ENCODE measurements at regions not wholly inside any gene's neighbourhood (a gene's known extent, or its start where the extent isn't known, plus 50 kb on each side); places are given as distances from the start of the nearest gene placed in this dataset.

DNA sequence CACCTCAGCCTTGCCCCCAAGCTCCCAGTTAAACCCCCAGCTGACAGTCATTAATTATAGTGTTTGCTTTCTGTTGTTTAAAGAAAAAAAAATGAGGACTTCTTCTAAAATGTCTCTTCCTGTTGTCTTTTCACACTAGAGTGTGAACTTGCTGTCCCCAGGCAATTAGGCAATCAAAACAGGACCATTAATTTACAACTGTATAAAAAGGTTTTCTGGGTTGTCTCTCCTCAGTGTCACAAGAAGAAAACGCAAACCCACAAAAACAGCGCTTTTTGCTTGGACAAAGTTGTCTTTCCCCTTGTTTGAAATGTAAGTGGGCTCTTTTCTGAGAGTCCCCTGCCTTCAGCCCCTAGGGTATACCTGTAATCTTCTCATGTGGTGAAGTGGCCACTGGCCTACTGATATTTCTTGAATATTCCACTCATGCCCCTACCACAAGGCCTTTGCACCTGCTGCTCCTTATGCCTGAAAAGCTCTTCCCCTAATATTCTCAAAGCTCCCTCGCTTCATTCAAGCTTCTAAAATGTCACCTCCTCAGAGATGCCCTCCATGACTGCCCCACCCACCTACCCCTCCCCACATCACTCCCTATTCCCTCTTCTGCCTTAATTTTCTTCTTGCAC lies 158.9 kb upstream of the PWP1 start:
- Histone ChIP-seq H3K4me1 (ENCODE audit: insufficient read depth, low read length) (no peaks in the 10 kb centered on the region), H3K4me2 (ENCODE audit: insufficient read depth, low read length) (no peak overlapping the region), H3K4me3 (ENCODE audit: insufficient read depth, low read length) (no peak overlapping the region), H3K27ac (ENCODE audit: low read depth, low read length) (no peak overlapping the region), H3K9me3 (ENCODE audit: low read depth, low read length) (no peaks in the 10 kb centered on the region), H3K79me2 (ENCODE audit: insufficient read depth, low read length) (no peaks in the 10 kb centered on the region), H4K20me1 (ENCODE audit: insufficient read depth, low read length) (no peaks in the 10 kb centered on the region), H2AFZ (ENCODE audit: low read length) (no peak overlapping the region), H3K36me3 (ENCODE audit: insufficient read depth, low read length) (no peaks in the 10 kb centered on the region), H3K27me3 (ENCODE audit: insufficient read depth, low read length) (no peaks in the 10 kb centered on the region)
- TF ChIP-seq, protein P1, sequence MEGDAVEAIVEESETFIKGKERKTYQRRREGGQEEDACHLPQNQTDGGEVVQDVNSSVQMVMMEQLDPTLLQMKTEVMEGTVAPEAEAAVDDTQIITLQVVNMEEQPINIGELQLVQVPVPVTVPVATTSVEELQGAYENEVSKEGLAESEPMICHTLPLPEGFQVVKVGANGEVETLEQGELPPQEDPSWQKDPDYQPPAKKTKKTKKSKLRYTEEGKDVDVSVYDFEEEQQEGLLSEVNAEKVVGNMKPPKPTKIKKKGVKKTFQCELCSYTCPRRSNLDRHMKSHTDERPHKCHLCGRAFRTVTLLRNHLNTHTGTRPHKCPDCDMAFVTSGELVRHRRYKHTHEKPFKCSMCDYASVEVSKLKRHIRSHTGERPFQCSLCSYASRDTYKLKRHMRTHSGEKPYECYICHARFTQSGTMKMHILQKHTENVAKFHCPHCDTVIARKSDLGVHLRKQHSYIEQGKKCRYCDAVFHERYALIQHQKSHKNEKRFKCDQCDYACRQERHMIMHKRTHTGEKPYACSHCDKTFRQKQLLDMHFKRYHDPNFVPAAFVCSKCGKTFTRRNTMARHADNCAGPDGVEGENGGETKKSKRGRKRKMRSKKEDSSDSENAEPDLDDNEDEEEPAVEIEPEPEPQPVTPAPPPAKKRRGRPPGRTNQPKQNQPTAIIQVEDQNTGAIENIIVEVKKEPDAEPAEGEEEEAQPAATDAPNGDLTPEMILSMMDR (IDR thresholded peaks at IDR 0.05; ENCODE audit: extremely low read depth, low read depth, low read length), result no peak
- no peak for DNase-seq (ENCODE audit: insufficient read length, low spot score, missing footprints)

DNA sequence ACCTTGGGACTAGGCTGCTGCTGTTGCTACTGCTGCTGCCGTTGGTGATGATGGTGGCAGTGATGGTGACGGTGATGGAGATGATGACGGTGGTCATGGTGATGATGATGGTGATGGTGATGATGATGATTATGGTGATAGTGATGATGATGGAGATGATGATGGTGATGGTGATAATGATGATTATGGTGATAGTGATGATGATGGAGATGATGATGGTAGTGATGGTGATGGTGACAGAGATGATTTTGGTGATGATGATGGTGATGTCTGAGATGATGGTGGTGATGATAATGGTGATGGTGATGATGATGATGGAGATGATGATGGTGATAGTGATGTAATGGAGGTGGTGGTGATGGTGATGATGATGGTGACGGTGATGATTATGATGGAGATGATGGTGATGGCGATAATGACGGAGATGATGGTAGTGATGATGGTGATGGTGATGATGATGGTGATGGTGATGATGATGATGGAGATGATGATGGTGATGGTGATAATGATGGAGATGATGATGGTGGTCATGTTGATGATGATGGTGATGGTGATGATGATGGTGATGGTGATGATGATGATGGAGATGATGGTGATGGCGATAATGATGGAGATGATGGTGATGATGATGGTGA lies 156.8 kb upstream of the PWP1 start:
- Histone ChIP-seq H3K27me3 (ENCODE audit: insufficient read depth, low read length) (no peaks in the 10 kb centered on the region), H3K36me3 (ENCODE audit: insufficient read depth, low read length) (no peaks in the 10 kb centered on the region), H3K4me2 (ENCODE audit: insufficient read depth, low read length) (no peak overlapping the region), H4K20me1 (ENCODE audit: insufficient read depth, low read length) (no peaks in the 10 kb centered on the region), H3K9me3 (ENCODE audit: low read depth, low read length) (no peaks in the 10 kb centered on the region), H3K4me1 (ENCODE audit: insufficient read depth, low read length) (no peaks in the 10 kb centered on the region), H3K79me2 (ENCODE audit: insufficient read depth, low read length) (no peaks in the 10 kb centered on the region), H2AFZ (ENCODE audit: low read length) (no peak overlapping the region), H3K27ac (ENCODE audit: low read depth, low read length) (no peak overlapping the region), H3K4me3 (ENCODE audit: insufficient read depth, low read length) (no peak overlapping the region)
- no peak for DNase-seq (ENCODE audit: insufficient read length, low spot score, missing footprints)
- TF ChIP-seq, protein P1 (IDR thresholded peaks at IDR 0.05; ENCODE audit: extremely low read depth, low read depth, low read length), result no peak

DNA sequence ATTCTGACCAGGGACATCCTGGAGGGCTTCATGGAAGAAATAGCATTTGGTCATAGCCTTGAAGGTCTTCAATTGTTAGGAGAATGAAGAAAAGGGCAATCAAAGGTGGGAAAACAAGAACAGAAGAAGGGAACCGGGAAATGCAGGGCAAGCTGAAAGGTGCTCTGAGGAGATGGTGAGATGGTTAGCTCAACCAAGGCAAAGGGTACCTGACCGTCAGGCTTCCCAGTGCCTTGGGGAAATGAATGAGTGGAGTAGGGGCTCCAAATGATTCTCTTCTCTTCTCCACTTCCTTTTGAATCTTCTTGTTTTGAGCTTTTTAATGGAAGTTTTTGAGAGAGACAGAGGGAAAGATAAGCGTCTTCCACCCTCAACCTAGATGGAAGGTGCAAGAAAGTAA lies 155.6 kb upstream of the PWP1 start:
- Histone ChIP-seq H3K79me2 (ENCODE audit: insufficient read depth, low read length) (no peaks in the 10 kb centered on the region), H2AFZ (ENCODE audit: low read length) (no peak overlapping the region), H3K4me2 (ENCODE audit: insufficient read depth, low read length) (no peak overlapping the region), H3K27me3 (ENCODE audit: insufficient read depth, low read length) (no peaks in the 10 kb centered on the region), H3K4me1 (ENCODE audit: insufficient read depth, low read length) (no peaks in the 10 kb centered on the region), H4K20me1 (ENCODE audit: insufficient read depth, low read length) (no peaks in the 10 kb centered on the region), H3K9me3 (ENCODE audit: low read depth, low read length) (no peaks in the 10 kb centered on the region), H3K27ac (ENCODE audit: low read depth, low read length) (no peak overlapping the region), H3K4me3 (ENCODE audit: insufficient read depth, low read length) (no peak overlapping the region), H3K36me3 (ENCODE audit: insufficient read depth, low read length) (no peaks in the 10 kb centered on the region)
- no peak for DNase-seq (ENCODE audit: insufficient read length, low spot score, missing footprints)
- TF ChIP-seq, protein P1 (IDR thresholded peaks at IDR 0.05; ENCODE audit: extremely low read depth, low read depth, low read length), result no peak

DNA sequence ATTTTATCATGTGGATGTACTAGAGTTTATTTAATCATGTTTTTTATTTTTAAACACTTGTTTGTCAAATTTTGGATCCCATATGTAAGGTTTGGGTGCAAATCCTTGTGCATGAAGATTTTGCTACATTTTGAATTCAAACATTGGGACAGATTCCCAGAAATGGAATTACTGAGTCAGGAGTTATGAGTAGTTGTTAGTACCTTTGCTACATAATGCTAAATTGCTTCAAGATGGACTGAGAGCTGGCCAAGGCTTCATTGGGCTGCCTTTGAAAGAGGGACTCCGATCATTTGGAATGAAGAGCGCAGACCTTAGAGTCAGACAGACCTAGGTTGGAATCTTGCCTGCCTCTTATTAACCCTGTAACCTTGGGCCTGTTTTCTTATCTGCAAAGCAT lies 154.9 kb upstream of the PWP1 start:
- Histone ChIP-seq H2AFZ (ENCODE audit: low read length) (no peak overlapping the region), H3K4me1 (ENCODE audit: insufficient read depth, low read length) (no peaks in the 10 kb centered on the region), H3K27ac (ENCODE audit: low read depth, low read length) (no peak overlapping the region), H3K4me2 (ENCODE audit: insufficient read depth, low read length) (no peak overlapping the region), H3K36me3 (ENCODE audit: insufficient read depth, low read length) (no peaks in the 10 kb centered on the region), H3K79me2 (ENCODE audit: insufficient read depth, low read length) (no peaks in the 10 kb centered on the region), H3K4me3 (ENCODE audit: insufficient read depth, low read length) (no peak overlapping the region), H3K9me3 (ENCODE audit: low read depth, low read length) (no peaks in the 10 kb centered on the region), H4K20me1 (ENCODE audit: insufficient read depth, low read length) (no peaks in the 10 kb centered on the region), H3K27me3 (ENCODE audit: insufficient read depth, low read length) (no peaks in the 10 kb centered on the region)
- no peak for DNase-seq (ENCODE audit: insufficient read length, low spot score, missing footprints)
- TF ChIP-seq, protein P1 (IDR thresholded peaks at IDR 0.05; ENCODE audit: extremely low read depth, low read depth, low read length), result no peak
